ENCODE measurements at regions not wholly inside any gene's neighbourhood (a gene's known extent, or its start where the extent isn't known, plus 50 kb on each side); places are given as distances from the start of the nearest gene placed in this dataset.
"Not testable (repeated sequence)": the region's sequence is repeated elsewhere in the genome, so short reads cannot be mapped to it uniquely, and the experiment has no call there.

GRCh38 chr7:16261654-16262053 lies 159.7 kb downstream of the CRPPA start:
- TF ChIP-seq CTCF (IDR thresholded peaks at IDR 0.05; ENCODE audit: low read length, missing control alignments): no peak
- no peak for DNase-seq (ENCODE audit: low read depth)
- no peak overlapping the region for H3K4me3 ChIP-seq (replicated peaks; ENCODE audit: low read depth, low read length)

- no peak overlapping the region for H3K4me3 ChIP-seq (replicated peaks; ENCODE audit: low read depth, low read length)
- TF ChIP-seq CTCF (IDR thresholded peaks at IDR 0.05; ENCODE audit: low read length, missing control alignments): no peak
- no peak for DNase-seq (ENCODE audit: low read depth)
These were observed 160.2 kb downstream of the CRPPA start for GRCh38 chr7:16261100-16261499.

GRCh38 chr7:16260236-16260728 lies 161.1 kb downstream of the CRPPA start:
- no peak for TF ChIP-seq CTCF (IDR thresholded peaks at IDR 0.05; ENCODE audit: low read length, missing control alignments)
- DNase-seq (ENCODE audit: low read depth): no peak
- no peak overlapping the region for H3K4me3 ChIP-seq (replicated peaks; ENCODE audit: low read depth, low read length)

- not testable (repeated sequence) for DNase-seq (ENCODE audit: low read depth); H3K4me3 ChIP-seq (replicated peaks; ENCODE audit: low read depth, low read length)
These were observed 164.9 kb downstream of the CRPPA start for GRCh38 chr7:16256419-16256818.

- H3K4me3 ChIP-seq (replicated peaks; ENCODE audit: low read depth, low read length); DNase-seq (ENCODE audit: low read depth): not testable (repeated sequence)
These were observed 165.4 kb downstream of the CRPPA start for GRCh38 chr7:16255952-16256351.

- not testable (repeated sequence) for DNase-seq (ENCODE audit: low read depth); H3K4me3 ChIP-seq (replicated peaks; ENCODE audit: low read depth, low read length)
These were observed 170.7 kb downstream of the CRPPA start for GRCh38 chr7:16250655-16251054.

- not testable (repeated sequence) for H3K4me3 ChIP-seq (replicated peaks; ENCODE audit: low read depth, low read length)
These were observed 172.1 kb downstream of the CRPPA start for GRCh38 chr7:16249204-16249603.

GRCh38 chr7:16248556-16248955 lies 172.8 kb downstream of the CRPPA start:
- not testable (repeated sequence) for DNase-seq (ENCODE audit: low read depth); H3K4me3 ChIP-seq (replicated peaks; ENCODE audit: low read depth, low read length)

More at GRCh38 chr7:16249204-16249603, 172.1 kb downstream of the CRPPA start:
- not testable (repeated sequence) for DNase-seq (ENCODE audit: low read depth)

GRCh38 chr7:16244469-16244868 lies 176.9 kb downstream of the CRPPA start:
- no peak overlapping the region for H3K4me3 ChIP-seq (replicated peaks; ENCODE audit: low read depth, low read length)
- no peak for TF ChIP-seq CTCF (IDR thresholded peaks at IDR 0.05; ENCODE audit: low read length, missing control alignments)
- no peak for DNase-seq (ENCODE audit: low read depth)

GRCh38 chr7:16242920-16243319 lies 178.4 kb downstream of the CRPPA start:
- TF ChIP-seq CTCF (IDR thresholded peaks at IDR 0.05; ENCODE audit: low read length, missing control alignments): no peak
- no peak overlapping the region for H3K4me3 ChIP-seq (replicated peaks; ENCODE audit: low read depth, low read length)
- no peak for DNase-seq (ENCODE audit: low read depth)

All from fibroblast of pulmonary artery (primary cell).